Tibial nerve (tissue), 4 donors: ENCODE measurements at regions not wholly inside any gene's neighbourhood (a gene's known extent, or its start where the extent isn't known, plus 50 kb on each side); places are given as distances from the start of the nearest gene placed in this dataset.

Source experiments
- DNase-seq, 2 donors: peaks; one replicate each; pipeline ENCODE4 v3.0.0-alpha.2; 2019; ENCODE audit warnings: low spot score in 2 of 2
- H3K27ac ChIP-seq, 4 donors: fragments of 200-600 bp; sonication (generic) in 3 of 4; one replicate each; pipeline ENCODE4 v1.5.1; 2017 to 2019; ENCODE audit warnings: mild to moderate bottlenecking in 1 of 4
- H3K27me3 ChIP-seq, 2 donors: fragments of 200-600 bp; sonication (generic) in 1 of 2; one replicate each; pipeline versions ENCODE4 v1.5.1 to v1.6.0; 2017 to 2019
- H3K36me3 ChIP-seq, 3 donors: fragments of 200-600 bp; sonication (generic); one replicate each; pipeline ENCODE4 v1.5.1; 2018 to 2019
- H3K4me1 ChIP-seq, 4 donors: fragments of 200-600 bp; sonication (generic) in 3 of 4; one replicate each; pipeline ENCODE4 v1.5.1; 2017 to 2019
- H3K4me3 ChIP-seq, 4 donors: fragments of 200-600 bp; sonication (generic) in 3 of 4; one replicate each; pipeline ENCODE4 v1.5.1; 2017 to 2019; ENCODE audit warnings: mild to moderate bottlenecking in 1 of 4, moderate library complexity in 1 of 4
- H3K9me3 ChIP-seq, 4 donors: fragments of 200-600 bp; sonication (generic) in 3 of 4; one replicate each; pipeline ENCODE4 v1.5.1; 2017 to 2019
- EP300 ChIP-seq, 2 donors: sonication (generic); formaldehyde crosslinking; IDR thresholded peaks; one replicate each; pipeline ENCODE4 v1.6.1; 2017; ENCODE audit warnings: antibody characterized with exemption in 2 of 2, mild to moderate bottlenecking in 1 of 2
- POLR2A ChIP-seq, 2 donors: fragments of 450-650 bp; IDR thresholded peaks; one replicate each; pipeline ENCODE4 v1.6.1; 2017; ENCODE audit warnings: antibody characterized with exemption in 2 of 2, mild to moderate bottlenecking in 2 of 2, moderate library complexity in 2 of 2
- WGBS, 2 donors: methylation state at CpG; one replicate each; pipeline ENCODE4 v1.1.5; 2018; 5-methylcytosine and 5-hydroxymethylcytosine counted together
- TF ChIP-seq, protein P1 (sequence below), 5 experiments: fragments of 200-600 bp in 3 of 5; fragments of 450-650 bp in 2 of 5; sonication (generic) in 3 of 5; IDR thresholded peaks; one replicate each; pipeline ENCODE4 v1.5.1; 2016 to 2019; ENCODE audit warnings: antibody characterized with exemption in 5 of 5, mild to moderate bottlenecking in 3 of 5, moderate library complexity in 2 of 5

DNA sequence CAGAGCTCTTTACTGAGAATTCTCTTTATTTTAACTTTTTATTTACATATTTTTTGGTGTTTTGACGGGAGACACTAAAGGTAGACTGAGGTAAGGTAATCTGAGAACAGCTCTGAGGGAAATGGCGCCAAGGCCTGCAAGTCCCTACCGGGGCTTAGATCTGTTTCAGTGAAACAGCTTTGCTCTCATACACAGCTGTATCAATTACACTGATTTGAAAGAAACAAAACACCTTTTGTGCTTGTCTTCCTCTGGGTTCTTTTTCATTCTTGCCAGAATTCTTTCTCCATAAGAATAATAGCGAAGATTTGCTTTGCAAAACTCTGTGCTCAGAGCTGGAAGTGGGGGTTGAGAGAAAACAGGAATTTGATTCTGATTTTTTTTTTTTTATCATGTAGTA is 79.5 kb upstream of the PEX5L start:
- WGBS, 2 donors = 35 to 37% methylated on average over 4 of the region's 4 CpGs
- Histone ChIP-seq H3K27me3 (no peaks in the 10 kb centered on the region), H3K9me3 (no peaks in the 10 kb centered on the region), H3K4me3 (no peak overlapping the region), H3K4me1 (no peaks in the 10 kb centered on the region), H3K36me3 (no peaks in the 10 kb centered on the region), H3K27ac (no peak overlapping the region)
- TF ChIP-seq, protein P1, sequence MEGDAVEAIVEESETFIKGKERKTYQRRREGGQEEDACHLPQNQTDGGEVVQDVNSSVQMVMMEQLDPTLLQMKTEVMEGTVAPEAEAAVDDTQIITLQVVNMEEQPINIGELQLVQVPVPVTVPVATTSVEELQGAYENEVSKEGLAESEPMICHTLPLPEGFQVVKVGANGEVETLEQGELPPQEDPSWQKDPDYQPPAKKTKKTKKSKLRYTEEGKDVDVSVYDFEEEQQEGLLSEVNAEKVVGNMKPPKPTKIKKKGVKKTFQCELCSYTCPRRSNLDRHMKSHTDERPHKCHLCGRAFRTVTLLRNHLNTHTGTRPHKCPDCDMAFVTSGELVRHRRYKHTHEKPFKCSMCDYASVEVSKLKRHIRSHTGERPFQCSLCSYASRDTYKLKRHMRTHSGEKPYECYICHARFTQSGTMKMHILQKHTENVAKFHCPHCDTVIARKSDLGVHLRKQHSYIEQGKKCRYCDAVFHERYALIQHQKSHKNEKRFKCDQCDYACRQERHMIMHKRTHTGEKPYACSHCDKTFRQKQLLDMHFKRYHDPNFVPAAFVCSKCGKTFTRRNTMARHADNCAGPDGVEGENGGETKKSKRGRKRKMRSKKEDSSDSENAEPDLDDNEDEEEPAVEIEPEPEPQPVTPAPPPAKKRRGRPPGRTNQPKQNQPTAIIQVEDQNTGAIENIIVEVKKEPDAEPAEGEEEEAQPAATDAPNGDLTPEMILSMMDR (IDR thresholded peaks at IDR 0.05) = no peak
- TF ChIP-seq EP300 (IDR thresholded peaks at IDR 0.05) = no peak
- TF ChIP-seq POLR2A (IDR thresholded peaks at IDR 0.05) = no peak
- no peak for DNase-seq

DNA sequence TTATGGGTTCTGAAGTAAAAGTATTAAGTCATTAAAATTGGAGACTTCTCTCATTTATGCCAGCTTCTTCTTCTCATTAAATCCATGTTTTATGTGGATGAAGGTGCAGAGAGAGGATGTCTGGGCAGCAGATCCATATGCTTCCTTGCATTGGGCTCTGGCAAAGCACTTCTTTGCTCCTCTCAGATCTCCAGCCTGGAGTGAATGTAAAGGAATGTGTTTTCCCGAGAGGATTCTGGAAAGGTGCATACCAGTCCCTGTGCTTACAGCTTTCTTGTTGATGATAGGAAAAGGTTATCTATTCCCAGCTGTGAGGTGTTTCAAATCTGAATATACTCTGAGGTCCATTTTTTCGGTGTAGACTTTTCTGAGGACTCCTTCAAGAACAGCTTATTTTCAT is 79.9 kb upstream of the PEX5L start:
- Histone ChIP-seq H3K4me3 (no peak overlapping the region), H3K9me3 (no peaks in the 10 kb centered on the region), H3K27ac (no peak overlapping the region), H3K36me3 (no peaks in the 10 kb centered on the region), H3K27me3 (no peaks in the 10 kb centered on the region), H3K4me1 (no peaks in the 10 kb centered on the region)
- no peak for TF ChIP-seq EP300 (IDR thresholded peaks at IDR 0.05)
- TF ChIP-seq, protein P1 (IDR thresholded peaks at IDR 0.05) = no peak
- TF ChIP-seq POLR2A (IDR thresholded peaks at IDR 0.05) = no peak
- 42 to 48% methylated on average over 2 of the region's 2 CpGs for whole genome bisulfite sequencing, 2 donors
- no peak for DNase-seq

DNA sequence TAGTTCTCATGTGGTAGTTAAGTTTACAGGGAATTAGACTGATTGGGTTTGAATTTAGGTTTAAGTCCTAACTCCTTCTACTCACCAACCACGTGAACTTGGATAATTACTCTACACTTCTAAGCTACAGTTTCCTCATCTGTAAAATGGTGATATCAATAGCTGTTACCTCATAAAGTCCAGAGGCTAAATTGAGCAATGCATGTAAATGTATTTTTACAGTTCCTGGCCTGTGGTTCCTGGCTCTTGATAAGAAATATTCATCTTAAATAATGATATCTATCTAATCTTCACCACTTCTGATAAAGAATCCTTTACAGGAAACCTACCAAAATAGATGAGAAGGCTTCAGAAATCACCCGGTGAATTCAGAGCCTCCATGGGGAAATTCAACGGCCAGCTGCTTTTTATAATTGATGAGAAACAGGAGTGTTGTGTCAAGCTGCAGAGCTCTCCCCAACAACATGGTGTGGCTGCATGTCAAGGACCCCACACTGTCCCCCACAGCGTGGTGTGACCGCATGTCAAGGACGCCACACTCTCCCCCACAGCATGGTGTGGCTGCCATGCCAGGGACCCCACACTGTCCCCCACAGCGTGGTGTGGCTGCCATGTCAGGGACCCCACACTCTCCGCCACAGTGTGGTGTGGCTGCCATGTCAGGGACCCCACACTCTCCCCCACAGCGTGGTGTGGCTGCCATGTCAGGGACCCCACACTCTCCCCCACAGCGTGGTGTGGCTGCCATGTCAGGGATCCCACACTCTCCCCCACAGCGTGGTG is 80.8 kb upstream of the PEX5L start:
- TF ChIP-seq POLR2A (IDR thresholded peaks at IDR 0.05) (no peak), EP300 (IDR thresholded peaks at IDR 0.05) (no peak)
- TF ChIP-seq, protein P1 (IDR thresholded peaks at IDR 0.05) = no peak
- DNase-seq = no peak
- Histone ChIP-seq H3K27ac (no peak overlapping the region), H3K9me3 (no peaks in the 10 kb centered on the region), H3K36me3 (no peaks in the 10 kb centered on the region), H3K4me1 (no peaks in the 10 kb centered on the region), H3K4me3 (no peak overlapping the region), H3K27me3 (no peaks in the 10 kb centered on the region)
- 72 to 84% methylated on average over 9 to 10 of the region's 11 CpGs for WGBS, 2 donors

DNA sequence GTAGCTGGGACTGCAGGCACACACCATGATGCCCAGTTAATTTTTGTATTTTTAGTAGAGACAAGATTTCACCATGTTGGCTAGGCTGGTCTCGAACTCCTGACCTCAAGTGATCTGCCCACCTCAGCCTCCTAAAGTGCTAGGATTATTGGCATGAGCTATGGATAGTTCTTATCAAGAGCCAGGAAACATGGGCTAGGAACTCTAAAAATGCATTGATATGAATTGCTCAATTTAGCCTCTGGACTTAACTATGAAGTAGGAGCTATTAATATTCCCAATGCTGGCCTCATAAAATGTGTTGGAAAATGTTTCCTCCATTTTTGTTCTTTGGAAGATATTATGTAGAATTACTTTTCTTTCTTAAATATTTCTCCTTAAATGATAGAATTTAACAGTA is 82.8 kb upstream of the PEX5L start:
- H3K27ac ChIP-seq = no peak overlapping the region
- no peak overlapping the region for H3K4me3 ChIP-seq
- H3K27me3 ChIP-seq = no peaks in the 10 kb centered on the region
- no peaks in the 10 kb centered on the region for H3K9me3 ChIP-seq
- H3K36me3 ChIP-seq = no peaks in the 10 kb centered on the region
- DNase-seq = no peak
- no peaks in the 10 kb centered on the region for H3K4me1 ChIP-seq
- WGBS, 2 donors = 88 to 100% methylated on average over 1 of the region's 1 CpG
- no peak for TF ChIP-seq POLR2A (IDR thresholded peaks at IDR 0.05)
- no peak for TF ChIP-seq EP300 (IDR thresholded peaks at IDR 0.05)
- TF ChIP-seq, protein P1 (IDR thresholded peaks at IDR 0.05) = no peak

DNA sequence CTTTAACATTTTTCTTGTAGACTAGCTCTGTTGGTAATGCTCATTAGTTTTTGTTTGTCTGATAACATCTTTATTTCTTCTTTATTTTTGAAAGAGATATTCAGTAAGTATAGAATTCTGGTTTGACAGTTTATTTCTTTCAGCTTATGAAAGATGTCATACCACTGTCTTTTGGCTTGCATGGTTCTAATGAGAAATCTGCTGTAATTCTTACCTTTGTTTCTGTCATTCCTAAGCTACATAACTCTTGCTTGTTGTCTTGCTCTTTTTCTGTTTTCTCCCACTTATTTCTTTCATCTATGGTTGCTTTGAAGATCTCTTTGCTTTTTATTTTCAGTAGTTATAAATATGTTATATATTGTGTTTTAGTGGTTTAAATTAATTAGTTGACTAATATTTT is 87.2 kb upstream of the PEX5L start:
- H3K27me3 ChIP-seq = no peaks in the 10 kb centered on the region
- DNase-seq = no peak
- no peaks in the 10 kb centered on the region for H3K36me3 ChIP-seq
- H3K27ac ChIP-seq = no peak overlapping the region
- H3K4me1 ChIP-seq = no peaks in the 10 kb centered on the region
- H3K9me3 ChIP-seq = peaks cover 0 to 11% (median 0%) of the 10 kb centered on the region in 4 donors
- no peak for TF ChIP-seq EP300 (IDR thresholded peaks at IDR 0.05)
- TF ChIP-seq POLR2A (IDR thresholded peaks at IDR 0.05) = no peak
- TF ChIP-seq, protein P1 (IDR thresholded peaks at IDR 0.05) = no peak
- no peak overlapping the region for H3K4me3 ChIP-seq
